ENCODE measurements at regions not wholly inside any gene's neighbourhood (a gene's known extent, or its start where the extent isn't known, plus 50 kb on each side); places are given as distances from the start of the nearest gene placed in this dataset.

GRCh38 chr4:156437666-156438065 lies 484.0 kb upstream of the CTSO start:
- TF ChIP-seq CTCF (conservative IDR thresholded peaks at IDR 0.05) (no peak), ZFX (IDR thresholded peaks at IDR 0.05) (no peak)
